Umbilical cord (tissue), 1 donor: ENCODE measurements at regions not wholly inside any gene's neighbourhood (a gene's known extent, or its start where the extent isn't known, plus 50 kb on each side); places are given as distances from the start of the nearest gene placed in this dataset.
"Not testable (repeated sequence)": the region's sequence is repeated elsewhere in the genome, so short reads cannot be mapped to it uniquely, and the experiment has no call there.

Experiments used
- DNase-seq: peaks from one replicate; pipeline ENCODE4 v3.0.0-alpha.2; 2015; ENCODE audit warnings: low spot score

DNA sequence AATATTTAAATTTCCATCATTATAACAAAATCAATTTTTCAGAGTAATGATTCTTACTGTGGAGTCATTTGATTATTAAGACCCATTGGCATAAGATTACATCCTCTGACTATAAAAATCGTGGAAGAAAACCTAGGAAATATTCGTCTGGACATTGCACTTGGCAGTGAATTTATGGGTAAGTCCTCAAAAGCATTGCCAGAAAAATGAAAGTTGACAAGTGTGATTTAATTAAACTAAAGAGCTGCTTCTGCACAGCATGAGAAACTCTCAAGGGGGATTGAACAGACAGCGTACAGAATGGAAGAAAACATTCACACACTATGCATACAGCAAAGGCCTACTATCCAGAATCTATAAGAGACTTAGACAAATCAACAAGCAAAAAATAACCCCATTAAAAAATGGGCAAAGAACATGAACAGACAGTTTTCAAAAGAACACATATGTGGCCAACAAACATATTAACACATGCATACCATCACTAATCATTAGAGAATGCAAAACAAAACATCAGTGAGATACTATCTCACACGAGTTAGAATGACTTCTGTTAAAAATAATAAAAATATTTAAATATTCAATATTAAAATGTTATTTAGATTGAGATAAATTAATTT, 111.4 kb downstream of the CCDC74A start:
- DNase-seq, result not testable (repeated sequence)

DNA sequence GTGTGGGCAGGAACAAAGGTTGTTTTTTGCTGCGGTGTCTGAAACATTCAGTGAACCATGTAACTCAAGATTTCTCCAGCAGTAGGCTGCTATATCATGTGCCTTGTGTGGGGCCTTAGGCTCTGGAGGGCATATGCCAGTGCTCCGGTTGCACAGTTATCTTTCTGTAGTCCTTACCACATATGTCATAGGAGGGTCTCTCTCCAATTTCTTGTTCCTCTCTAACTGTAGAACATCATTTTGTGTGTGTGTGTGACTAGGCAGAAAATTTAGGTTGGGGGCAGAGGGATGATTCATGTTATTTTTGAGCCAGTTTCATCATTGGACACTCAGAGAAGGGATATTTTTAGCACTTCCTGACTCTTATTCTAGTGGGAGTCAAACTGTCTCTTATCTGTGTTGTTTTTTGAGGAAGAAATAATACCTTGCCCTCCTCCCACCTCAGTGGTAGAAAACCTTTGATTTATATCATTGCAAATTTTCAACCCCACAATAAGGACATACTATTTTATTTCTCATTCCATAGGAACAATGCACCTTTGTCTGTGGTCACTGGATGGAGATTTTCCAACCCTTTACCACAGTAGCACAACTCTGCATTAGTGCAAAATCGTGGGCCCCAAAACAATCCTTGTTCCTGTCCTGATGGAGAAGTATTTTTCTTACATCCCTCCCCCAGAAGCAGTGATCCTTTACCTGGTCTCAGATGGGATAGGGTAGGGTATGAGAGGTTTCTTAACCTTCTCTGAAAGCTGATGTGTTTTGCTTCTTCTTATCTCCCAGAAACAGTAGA, 113.9 kb downstream of the CCDC74A start:
- DNase-seq, result no peak

DNA sequence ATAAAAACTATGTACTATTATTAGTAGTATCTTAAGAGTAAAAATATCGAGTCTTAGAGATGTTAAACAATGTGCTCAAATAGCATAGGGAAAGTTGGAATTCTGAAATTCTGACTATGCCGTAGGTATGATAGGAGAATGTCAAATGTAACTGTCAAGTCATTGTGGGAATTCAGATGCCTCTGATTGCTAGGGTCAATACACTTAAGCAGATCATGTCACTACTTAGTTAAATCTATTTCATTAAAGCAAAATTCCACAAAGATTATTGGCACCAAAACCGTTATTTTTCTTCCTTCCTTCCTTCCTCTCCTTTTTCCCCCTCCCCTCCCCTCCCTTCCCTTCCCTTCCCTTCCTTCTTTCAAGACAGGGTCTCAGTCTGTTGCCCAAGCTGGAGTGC, 115.5 kb downstream of the CCDC74A start:
- DNase-seq, result not testable (repeated sequence)

GRCh38 chr2:131645177-131645765, 117.6 kb downstream of the CCDC74A start:
- no peak for DNase-seq

GRCh38 chr2:131646220-131646619, 118.5 kb downstream of the CCDC74A start:
- not testable (repeated sequence) for DNase-seq

- DNase-seq, result no peak
Observed at GRCh38 chr2:131646669-131647297, 119.1 kb downstream of the CCDC74A start.

DNA sequence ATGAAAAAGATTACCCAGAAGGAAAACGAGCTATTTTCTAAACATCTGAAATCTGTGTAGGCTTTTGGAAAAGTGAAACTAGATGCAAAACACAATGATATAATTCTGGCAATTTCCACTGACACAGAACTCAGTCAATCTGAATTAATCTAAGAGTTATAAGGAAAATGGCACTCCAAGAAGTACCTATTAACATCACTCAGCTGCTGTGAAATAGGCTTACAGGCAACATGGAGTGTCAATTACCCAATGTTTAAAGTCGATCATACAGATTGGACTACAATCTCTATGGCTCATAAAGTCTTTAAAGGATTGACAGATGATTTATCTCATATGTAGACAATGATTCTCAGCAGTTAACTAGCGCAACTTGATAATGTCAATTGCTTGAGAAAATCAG, 120.9 kb downstream of the CCDC74A start:
- not testable (repeated sequence) for DNase-seq

- DNase-seq, result not testable (repeated sequence)
Observed at GRCh38 chr2:131652246-131652645, 124.6 kb downstream of the CCDC74A start.

DNA sequence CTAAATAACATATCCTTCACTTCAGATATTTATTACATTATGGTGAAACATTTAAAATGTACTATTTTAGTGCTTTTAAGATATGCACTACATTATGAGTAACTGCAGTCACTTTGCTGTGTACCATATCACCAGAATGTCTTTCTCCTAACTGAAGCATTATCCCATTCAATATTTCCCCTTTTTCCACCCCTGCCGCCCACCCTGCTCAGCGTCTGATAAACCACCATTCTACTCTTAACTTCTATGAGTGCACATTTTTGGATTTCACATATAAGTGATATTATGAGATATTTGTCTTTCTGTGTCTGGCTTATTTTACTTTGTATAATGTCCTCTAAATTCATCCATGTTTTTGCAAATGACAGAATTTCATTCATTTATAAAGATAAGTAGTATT, 126.4 kb downstream of the CCDC74A start:
- DNase-seq, result not testable (repeated sequence)

GRCh38 chr2:131656816-131657633, 129.3 kb downstream of the CCDC74A start:
- DNase-seq, result no peak

DNA sequence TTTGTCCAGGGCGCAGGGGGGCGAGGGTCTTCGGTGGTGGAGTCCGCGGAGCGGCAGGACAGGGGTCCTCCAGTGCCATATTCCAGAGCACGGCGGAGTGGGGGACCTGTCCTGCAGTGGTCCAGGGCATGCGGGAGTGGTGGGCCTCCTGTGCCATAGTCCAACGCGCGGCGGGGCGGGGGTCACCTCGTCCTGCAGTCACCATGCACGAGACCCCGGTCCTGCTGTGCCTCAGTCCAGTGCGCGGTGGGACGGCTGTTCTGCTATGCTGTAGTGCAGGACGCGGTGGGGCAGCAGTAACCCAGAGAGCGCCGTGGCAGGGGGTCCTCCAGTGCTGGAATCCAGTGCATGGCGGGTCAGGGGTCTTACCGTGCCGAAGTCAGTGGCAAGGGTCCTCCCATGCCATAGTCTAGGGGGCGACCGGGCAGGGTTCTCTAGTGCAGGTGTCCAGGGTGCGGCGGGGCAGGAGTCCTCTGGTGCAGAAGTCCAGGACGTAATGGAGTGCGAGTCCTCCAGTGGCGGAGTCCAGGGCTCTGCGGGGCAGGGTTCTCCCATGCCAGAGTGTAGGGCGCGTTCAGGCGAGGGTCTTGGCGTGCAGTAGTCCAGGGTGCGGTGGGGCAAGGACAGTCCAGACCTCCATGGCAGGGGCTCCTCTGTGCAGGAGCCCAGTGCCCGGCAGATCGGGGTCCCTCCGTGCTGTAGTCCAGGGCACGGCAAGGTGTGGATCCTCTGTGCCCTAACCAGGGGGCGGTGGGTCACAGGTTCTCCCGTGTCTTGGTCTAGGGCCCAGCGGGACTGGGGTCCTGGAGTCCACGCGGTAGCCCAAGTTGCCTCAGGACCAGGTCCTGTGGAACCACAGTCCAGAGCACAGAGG, 130.4 kb downstream of the CCDC74A start:
- no peak for DNase-seq

- no peak for DNase-seq
Observed at GRCh38 chr2:131658769-131659131, 131.1 kb downstream of the CCDC74A start.

DNA sequence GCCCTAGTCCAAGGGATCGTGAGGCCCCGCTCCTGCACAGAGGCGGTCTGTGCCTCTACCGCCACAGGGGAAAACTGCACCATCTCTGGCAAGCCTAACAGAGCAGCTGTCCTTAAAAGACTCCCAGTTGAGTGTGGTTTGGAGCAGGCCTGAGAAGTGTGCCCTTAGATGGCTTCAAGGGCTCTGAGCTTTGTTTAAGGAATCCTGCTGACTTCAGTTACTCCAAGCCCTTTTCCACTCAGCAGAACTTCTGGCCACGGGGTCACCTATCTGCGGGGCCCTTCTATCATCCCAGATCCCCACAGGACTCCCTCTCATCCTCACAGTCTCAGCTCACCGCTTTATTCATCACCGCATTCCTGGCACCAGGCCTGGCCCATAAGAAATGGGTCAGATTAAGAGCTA, 131.5 kb downstream of the CCDC74A start:
- no peak for DNase-seq

DNA sequence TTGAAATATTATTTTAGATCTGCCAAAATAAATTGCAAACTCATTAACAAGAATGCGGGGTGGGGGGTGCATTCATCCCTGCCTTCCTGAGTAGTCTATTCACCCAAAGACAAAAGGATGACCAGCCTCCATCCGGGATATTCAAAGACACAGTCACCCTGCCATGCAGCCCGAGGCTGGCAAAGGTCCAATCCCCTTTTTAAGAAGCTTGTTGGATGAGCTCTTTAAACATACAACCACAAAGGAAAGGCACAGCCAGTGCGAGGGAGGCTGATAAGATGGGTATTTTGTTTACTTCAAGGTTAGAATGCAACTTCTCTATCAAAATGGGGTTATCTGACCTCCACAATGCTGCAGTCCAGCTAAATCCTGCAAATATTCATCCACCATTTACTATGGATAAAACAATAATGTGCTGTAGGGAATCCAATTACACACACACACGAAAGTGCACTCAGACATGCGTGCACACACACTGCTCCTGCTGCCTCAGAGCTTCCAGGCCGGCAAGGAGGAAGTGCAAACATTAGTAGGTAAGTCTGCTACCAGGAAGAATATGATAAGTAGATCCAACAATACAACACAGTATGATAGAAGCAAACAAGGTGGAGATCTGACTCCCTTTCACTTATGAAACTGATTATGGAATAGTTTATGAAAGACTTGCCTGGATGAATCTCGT, 133.6 kb downstream of the CCDC74A start:
- not testable (repeated sequence) for DNase-seq

GRCh38 chr2:131661884-131662535, 134.3 kb downstream of the CCDC74A start:
- not testable (repeated sequence) for DNase-seq

DNA sequence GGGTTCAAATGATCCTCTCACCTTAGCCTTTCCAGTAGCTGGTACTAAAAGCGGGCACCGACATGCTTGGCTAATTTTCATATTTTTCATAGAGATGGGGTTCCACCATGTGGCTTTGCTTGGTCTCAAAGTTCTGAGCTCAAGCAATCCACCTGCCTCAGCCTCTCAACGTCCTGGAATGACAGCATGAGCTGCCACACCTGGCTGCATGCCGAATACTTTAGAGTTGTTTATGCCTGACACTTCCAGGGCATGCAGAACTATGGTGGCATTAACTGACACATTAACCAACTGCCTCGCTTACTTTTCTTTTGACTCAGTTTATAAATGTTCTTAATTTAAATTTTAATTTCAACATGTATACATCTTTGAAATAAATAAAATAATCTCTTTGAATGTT, 135.8 kb downstream of the CCDC74A start:
- not testable (repeated sequence) for DNase-seq

- DNase-seq, result not testable (repeated sequence)
Observed at GRCh38 chr2:131665716-131666115, 138.0 kb downstream of the CCDC74A start.

GRCh38 chr2:131668794-131669540, 141.3 kb downstream of the CCDC74A start:
- peak; percentile 32 for DNase-seq
